IPS DF 19.7 (cell line): ENCODE measurements at regions not wholly inside any gene's neighbourhood (a gene's known extent, or its start where the extent isn't known, plus 50 kb on each side); places are given as distances from the start of the nearest gene placed in this dataset.

Source experiments
- DNase-seq: peaks from one replicate; pipeline ENCODE4 v3.0.0-alpha.2; 2013; ENCODE audit warnings: low read depth, low spot score

GRCh38 chr14:87175175-87175574 is 817.8 kb downstream of the GALC start:
- no peak for DNase-seq

- DNase-seq, result no peak
Measured at GRCh38 chr14:87171141-87171540, 821.8 kb downstream of the GALC start.

GRCh38 chr14:87170179-87170578 is 822.8 kb downstream of the GALC start:
- DNase-seq, result peak; percentile 33

- DNase-seq, result no peak
Measured at GRCh38 chr14:87169362-87169761, 823.6 kb downstream of the GALC start.

- no peak for DNase-seq
Measured at GRCh38 chr14:87161502-87161901, 831.5 kb downstream of the GALC start.

- no peak for DNase-seq
Measured at GRCh38 chr14:87160989-87161388, 832.0 kb downstream of the GALC start.

- DNase-seq, result no peak
Measured at GRCh38 chr14:87158283-87158682, 834.7 kb downstream of the GALC start.

- DNase-seq, result no peak
Measured at GRCh38 chr14:87156878-87157277, 836.1 kb downstream of the GALC start.

GRCh38 chr14:87155856-87156488 is 837.0 kb downstream of the GALC start:
- no peak for DNase-seq

- DNase-seq, result no peak
Measured at GRCh38 chr14:87153901-87154300, 839.1 kb downstream of the GALC start.

GRCh38 chr14:87153391-87153790 is 839.6 kb downstream of the GALC start:
- DNase-seq, result no peak

- DNase-seq, result no peak
Measured at GRCh38 chr14:87152693-87153092, 840.3 kb downstream of the GALC start.

GRCh38 chr14:87149583-87150354 is 843.2 kb downstream of the GALC start:
- DNase-seq, result peak; percentile 93

- no peak for DNase-seq
Measured at GRCh38 chr14:87148655-87149054, 844.3 kb downstream of the GALC start.

- DNase-seq, result no peak
Measured at GRCh38 chr14:87142551-87143211, 850.3 kb downstream of the GALC start.

GRCh38 chr14:87141801-87142200 is 851.2 kb downstream of the GALC start:
- no peak for DNase-seq

- no peak for DNase-seq
Measured at GRCh38 chr14:87139299-87139698, 853.7 kb downstream of the GALC start.

GRCh38 chr14:87133073-87133801 is 859.7 kb downstream of the GALC start:
- DNase-seq, result no peak

GRCh38 chr14:87131879-87132278 is 861.1 kb downstream of the GALC start:
- no peak for DNase-seq

GRCh38 chr14:87122166-87122565 is 870.8 kb downstream of the GALC start:
- no peak for DNase-seq

GRCh38 chr14:87121716-87122115 is 871.3 kb downstream of the GALC start:
- no peak for DNase-seq

GRCh38 chr14:87115234-87115633 is 877.7 kb downstream of the GALC start:
- no peak for DNase-seq
